Colonic mucosa (tissue), 4 donors: ENCODE measurements at regions not wholly inside any gene's neighbourhood (a gene's known extent, or its start where the extent isn't known, plus 50 kb on each side); places are given as distances from the start of the nearest gene placed in this dataset.

ENCODE experiments used
- DNase-seq: peaks from one replicate; pipeline ENCODE4 v3.0.0-alpha.2; 2020
- H3K27ac ChIP-seq: fragments of 200-600 bp; one replicate; pipeline ENCODE4 v1.8.0; 2021
- H3K27me3 ChIP-seq: fragments of 200-600 bp; one replicate; pipeline ENCODE4 v1.8.0; 2021
- H3K36me3 ChIP-seq: fragments of 200-600 bp; one replicate; pipeline ENCODE4 v1.8.0; 2021
- H3K4me1 ChIP-seq: fragments of 200-600 bp; one replicate; pipeline ENCODE4 v1.8.0; 2021; ENCODE audit warnings: mild to moderate bottlenecking
- H3K4me3 ChIP-seq: fragments of 200-600 bp; one replicate; pipeline ENCODE4 v1.8.0; 2021
- H3K9ac ChIP-seq, 2 donors: one replicate each; pipeline ENCODE4 v1.7.0; 2013; ENCODE audit warnings: control low read depth in 2 of 2, low read depth in 2 of 2, low read length in 2 of 2
- H3K9me3 ChIP-seq: fragments of 200-600 bp; one replicate; pipeline ENCODE4 v1.8.0; 2021
- CTCF ChIP-seq: fragments of 200-600 bp; IDR thresholded peaks from one replicate; pipeline ENCODE4 v1.8.0; 2022; ENCODE audit warnings: antibody characterized with exemption, mild to moderate bottlenecking
- intact Hi-C: fragments of 100-400 bp; cut with DNase I; formaldehyde crosslinking; loops from one replicate; pipeline ENCODE4 v1.14.1; 2022
- donor health status: healthy.
- donor health status: DM: no; HTN: no; CAD: no.
- donor health status: DM: no; HTN: no; CAD: no.

GRCh38 chr2:52391621-52392020, 1359.7 kb upstream of the NRXN1 start:
- Histone ChIP-seq H3K9ac (no peak overlapping the region), H3K36me3 (no peaks in the 10 kb centered on the region), H3K9me3 (no peaks in the 10 kb centered on the region), H3K27me3 (no peaks in the 10 kb centered on the region), H3K4me1 (no peaks in the 10 kb centered on the region), H3K27ac (no peak overlapping the region), H3K4me3 (no peak overlapping the region)
- intact Hi-C loops = no loop called here
- TF ChIP-seq CTCF = no peak
- DNase-seq = no peak

- Histone ChIP-seq H3K4me1 (no peaks in the 10 kb centered on the region), H3K27me3 (no peaks in the 10 kb centered on the region)
These were observed 1358.7 kb upstream of the NRXN1 start for GRCh38 chr2:52390651-52391050.

GRCh38 chr2:52387937-52388590, 1356.1 kb upstream of the NRXN1 start:
- Histone ChIP-seq H3K9ac (no peak overlapping the region), H3K9me3 (no peaks in the 10 kb centered on the region), H3K4me3 (no peak overlapping the region), H3K36me3 (no peaks in the 10 kb centered on the region), H3K27me3 (no peaks in the 10 kb centered on the region), H3K4me1 (no peaks in the 10 kb centered on the region), H3K27ac (no peak overlapping the region)
- no peak for TF ChIP-seq CTCF
- intact Hi-C loops = no loop called here
- no peak for DNase-seq

More at GRCh38 chr2:52390651-52391050, 1358.7 kb upstream of the NRXN1 start:
- Histone ChIP-seq H3K27ac (no peak overlapping the region), H3K9me3 (no peaks in the 10 kb centered on the region), H3K9ac (no peak overlapping the region), H3K36me3 (no peaks in the 10 kb centered on the region), H3K4me3 (no peak overlapping the region)
- DNase-seq = no peak
- intact Hi-C loops = no loop called here
- no peak for TF ChIP-seq CTCF

- Histone ChIP-seq H3K9me3 (no peaks in the 10 kb centered on the region), H3K27me3 (no peaks in the 10 kb centered on the region), H3K36me3 (no peaks in the 10 kb centered on the region), H3K4me3 (no peak overlapping the region), H3K27ac (no peak overlapping the region), H3K4me1 (no peaks in the 10 kb centered on the region), H3K9ac (no peak overlapping the region)
- intact Hi-C loops = no loop called here
- no peak for TF ChIP-seq CTCF
- no peak for DNase-seq
These were observed 1354.6 kb upstream of the NRXN1 start for GRCh38 chr2:52386433-52387030.

- intact Hi-C loops = no loop called here
- H3K27me3 ChIP-seq = no peaks in the 10 kb centered on the region
- DNase-seq = no peak
These were observed 1351.6 kb upstream of the NRXN1 start for GRCh38 chr2:52383541-52383940.

More at GRCh38 chr2:52383541-52383940, 1351.6 kb upstream of the NRXN1 start:
- no peak overlapping the region for H3K9ac ChIP-seq
- H3K9me3 ChIP-seq = no peaks in the 10 kb centered on the region
- no peak overlapping the region for H3K4me3 ChIP-seq
- H3K36me3 ChIP-seq = no peaks in the 10 kb centered on the region
- TF ChIP-seq CTCF = no peak
- no peak overlapping the region for H3K27ac ChIP-seq
- no peaks in the 10 kb centered on the region for H3K4me1 ChIP-seq
